ENCODE measurements at regions not wholly inside any gene's neighbourhood (a gene's known extent, or its start where the extent isn't known, plus 50 kb on each side); places are given as distances from the start of the nearest gene placed in this dataset.

DNA sequence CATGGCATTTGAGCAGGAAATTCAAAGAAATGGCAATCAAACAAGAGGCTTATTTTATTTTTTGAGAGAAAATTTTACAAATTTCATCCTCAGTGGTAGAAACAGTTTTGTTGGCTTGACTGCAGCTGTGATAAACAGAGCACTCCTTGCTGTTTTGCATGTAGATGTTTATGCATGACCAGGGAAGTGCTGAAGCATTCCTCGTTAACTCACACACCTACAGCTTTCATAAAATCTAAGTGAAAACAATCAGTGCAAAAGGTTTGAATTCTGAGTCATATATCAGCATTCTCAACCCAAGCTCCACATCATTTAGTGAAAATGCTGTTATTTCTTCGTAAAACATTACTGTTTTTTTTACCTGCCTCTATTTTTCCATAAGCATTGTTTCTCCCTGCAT, 146.6 kb upstream of the CCDC68 start:
- CTCF ChIA-PET: interaction anchor here in 1 of 2 donors (0.6 kb wide), 1 partner anchor 14 kb away, joined by 4 read pairs; no protein-coding TSS in a partner anchor
- POLR2A ChIA-PET: no interaction called here
- H3K27ac ChIP-seq (ENCODE audit: low read length): no peak overlapping the region
- Mint-ChIP-seq H3K4me1 (no peaks in the 10 kb centered on the region), H3K36me3 (no peaks in the 10 kb centered on the region), H3K4me3 (no peak overlapping the region), H3K27me3 (peaks cover 3 to 9% of the 10 kb centered on the region in 2 donors), H3K27ac (no peak overlapping the region), H3K9me3 (no peaks in the 10 kb centered on the region)
- no peaks in the 10 kb centered on the region for H3K27me3 ChIP-seq (replicated peaks in 1 of 2; ENCODE audit: control insufficient read depth in 2 of 2, extremely low read depth in 1 of 2, insufficient read depth in 2 of 2, low read length in 1 of 2)
- no peak overlapping the region for H3K4me3 ChIP-seq (ENCODE audit: control insufficient read depth in 1 of 2, extremely low read depth in 1 of 2, low read length in 1 of 2)
- H3K4me1 ChIP-seq (ENCODE audit: control insufficient read depth in 1 of 2, extremely low read depth in 1 of 2, insufficient read depth in 2 of 2, low read length in 2 of 2): no peaks in the 10 kb centered on the region
- DNase-seq (no peak), ATAC-seq (replicated peaks in 1 of 4) (no peak)
- no CpG with 5 or more reads among the region's 2 CpGs for WGBS (ENCODE audit: insufficient coverage)
- H3K9me3 ChIP-seq: no peaks in the 10 kb centered on the region
- H3K36me3 ChIP-seq (ENCODE audit: control insufficient read depth in 2 of 2, extremely low read depth in 1 of 2, insufficient read depth in 1 of 2, low read length in 1 of 2): no peaks in the 10 kb centered on the region

DNA sequence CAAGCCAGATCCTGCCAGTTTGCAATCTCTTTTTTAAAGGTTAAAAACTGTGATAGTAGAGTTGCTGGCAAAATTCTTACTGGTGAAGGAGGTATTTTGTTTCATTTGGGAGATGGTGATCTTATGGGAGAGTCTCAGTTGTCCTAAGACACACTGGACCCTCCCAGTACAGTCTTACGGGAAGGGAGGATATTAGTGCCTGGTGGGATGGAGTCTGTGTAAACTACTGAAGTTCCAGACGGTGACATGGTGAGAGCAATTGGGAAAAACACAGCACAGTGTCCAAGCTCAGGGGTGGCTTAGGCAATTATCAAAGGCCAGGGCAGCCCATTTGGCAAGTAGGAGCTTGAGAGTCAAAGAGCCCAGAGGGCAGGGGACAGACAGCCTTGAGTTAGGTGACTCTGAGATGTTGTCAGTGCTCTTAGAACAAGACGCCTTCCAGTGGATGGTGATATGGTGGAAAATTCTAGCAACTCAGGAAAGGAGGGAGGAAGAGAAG, 143.7 kb upstream of the CCDC68 start:
- H3K4me3 ChIP-seq (ENCODE audit: control insufficient read depth in 1 of 2, extremely low read depth in 1 of 2, low read length in 1 of 2): no peak overlapping the region
- Mint-ChIP-seq H3K36me3 (no peaks in the 10 kb centered on the region), H3K4me3 (no peak overlapping the region), H3K27me3 (peaks cover 3 to 10% of the 10 kb centered on the region in 2 donors), H3K9me3 (no peaks in the 10 kb centered on the region), H3K27ac (no peak overlapping the region), H3K4me1 (no peaks in the 10 kb centered on the region)
- H3K27me3 ChIP-seq (replicated peaks in 1 of 2; ENCODE audit: control insufficient read depth in 2 of 2, extremely low read depth in 1 of 2, insufficient read depth in 2 of 2, low read length in 1 of 2): no peaks in the 10 kb centered on the region
- DNase-seq (no peak), ATAC-seq (replicated peaks in 1 of 4) (no peak)
- ChIA-PET POLR2A (no interaction called here), CTCF (no interaction called here)
- H3K27ac ChIP-seq (ENCODE audit: low read length): no peak overlapping the region
- no peaks in the 10 kb centered on the region for H3K9me3 ChIP-seq
- no peaks in the 10 kb centered on the region for H3K4me1 ChIP-seq (ENCODE audit: control insufficient read depth in 1 of 2, extremely low read depth in 1 of 2, insufficient read depth in 2 of 2, low read length in 2 of 2)
- 88% methylated on average over 3 of the region's 3 CpGs for WGBS (ENCODE audit: insufficient coverage)
- no peaks in the 10 kb centered on the region for H3K36me3 ChIP-seq (ENCODE audit: control insufficient read depth in 2 of 2, extremely low read depth in 1 of 2, insufficient read depth in 1 of 2, low read length in 1 of 2)

DNA sequence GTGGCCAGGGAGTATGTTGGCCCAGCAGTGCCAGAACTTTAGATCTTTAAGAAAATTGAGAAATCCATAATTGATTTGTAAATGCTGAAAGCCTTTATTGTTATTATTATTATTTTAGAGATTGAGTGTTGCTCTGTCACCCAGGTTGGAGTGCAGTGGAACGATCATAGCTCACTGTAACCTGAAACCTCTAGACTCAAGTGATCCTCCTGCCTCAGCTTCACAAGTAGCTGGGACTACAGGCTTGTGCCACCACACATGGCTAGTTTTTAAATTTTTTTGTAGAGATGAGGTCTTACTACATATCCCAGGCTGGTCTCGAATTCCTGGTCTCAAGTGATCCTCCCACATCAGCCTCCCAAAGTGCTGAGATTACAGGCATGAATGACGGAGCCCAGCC, 143.2 kb upstream of the CCDC68 start:
- no peak for ATAC-seq (replicated peaks in 1 of 4)
- Mint-ChIP-seq H3K27ac (no peak overlapping the region), H3K4me3 (no peak overlapping the region), H3K9me3 (no peaks in the 10 kb centered on the region), H3K36me3 (no peaks in the 10 kb centered on the region), H3K4me1 (no peaks in the 10 kb centered on the region), H3K27me3 (peaks cover 3 to 10% of the 10 kb centered on the region in 2 donors)
- H3K4me3 ChIP-seq (ENCODE audit: control insufficient read depth in 1 of 2, extremely low read depth in 1 of 2, low read length in 1 of 2): no peak overlapping the region
- no peak for DNase-seq
- no peaks in the 10 kb centered on the region for H3K4me1 ChIP-seq (ENCODE audit: control insufficient read depth in 1 of 2, extremely low read depth in 1 of 2, insufficient read depth in 2 of 2, low read length in 2 of 2)
- CTCF ChIA-PET: no interaction called here
- H3K36me3 ChIP-seq (ENCODE audit: control insufficient read depth in 2 of 2, extremely low read depth in 1 of 2, insufficient read depth in 1 of 2, low read length in 1 of 2): no peaks in the 10 kb centered on the region
- no peaks in the 10 kb centered on the region for H3K27me3 ChIP-seq (replicated peaks in 1 of 2; ENCODE audit: control insufficient read depth in 2 of 2, extremely low read depth in 1 of 2, insufficient read depth in 2 of 2, low read length in 1 of 2)
- no peaks in the 10 kb centered on the region for H3K9me3 ChIP-seq
- POLR2A ChIA-PET: no interaction called here
- H3K27ac ChIP-seq (ENCODE audit: low read length): no peak overlapping the region
- WGBS (ENCODE audit: insufficient coverage): 60% methylated on average over 1 of the region's 3 CpGs

DNA sequence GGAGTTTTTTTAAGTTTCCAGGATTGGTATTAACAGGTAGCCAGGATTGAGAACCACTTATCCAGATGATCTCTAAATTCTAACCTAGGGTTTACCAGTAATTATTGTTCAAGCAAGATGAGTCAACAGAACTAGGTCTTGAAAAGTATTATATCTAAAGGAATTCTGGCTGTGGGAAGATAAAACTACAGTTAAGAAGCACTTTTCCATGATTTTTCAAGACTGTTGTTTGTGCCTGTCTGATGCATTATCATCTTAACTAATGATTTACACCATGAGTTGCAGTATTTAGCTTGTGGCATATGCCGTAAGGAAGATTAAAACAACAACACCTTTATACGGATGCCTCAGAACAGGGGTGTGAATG, 142.2 kb upstream of the CCDC68 start:
- no peak overlapping the region for H3K27ac Mint-ChIP-seq
- no peaks in the 10 kb centered on the region for H3K4me1 ChIP-seq (ENCODE audit: control insufficient read depth in 1 of 2, extremely low read depth in 1 of 2, insufficient read depth in 2 of 2, low read length in 2 of 2)
- H3K4me1 Mint-ChIP-seq: no peaks in the 10 kb centered on the region
- H3K4me3 Mint-ChIP-seq: no peak overlapping the region
- H3K27me3 ChIP-seq (replicated peaks in 1 of 2; ENCODE audit: control insufficient read depth in 2 of 2, extremely low read depth in 1 of 2, insufficient read depth in 2 of 2, low read length in 1 of 2): no peaks in the 10 kb centered on the region
- H3K36me3 Mint-ChIP-seq: no peaks in the 10 kb centered on the region
- no peaks in the 10 kb centered on the region for H3K9me3 ChIP-seq
- no peak overlapping the region for H3K27ac ChIP-seq (ENCODE audit: low read length)
- no CpG with 5 or more reads among the region's 2 CpGs for WGBS (ENCODE audit: insufficient coverage)
- ChIA-PET CTCF (no interaction called here), POLR2A (no interaction called here)
- H3K9me3 Mint-ChIP-seq: no peaks in the 10 kb centered on the region
- H3K27me3 Mint-ChIP-seq: peaks cover 3 to 10% of the 10 kb centered on the region in 2 donors
- ATAC-seq (replicated peaks in 1 of 4) (no peak), DNase-seq (no peak)
- H3K4me3 ChIP-seq (ENCODE audit: control insufficient read depth in 1 of 2, extremely low read depth in 1 of 2, low read length in 1 of 2): no peak overlapping the region
- H3K36me3 ChIP-seq (ENCODE audit: control insufficient read depth in 2 of 2, extremely low read depth in 1 of 2, insufficient read depth in 1 of 2, low read length in 1 of 2): no peaks in the 10 kb centered on the region

DNA sequence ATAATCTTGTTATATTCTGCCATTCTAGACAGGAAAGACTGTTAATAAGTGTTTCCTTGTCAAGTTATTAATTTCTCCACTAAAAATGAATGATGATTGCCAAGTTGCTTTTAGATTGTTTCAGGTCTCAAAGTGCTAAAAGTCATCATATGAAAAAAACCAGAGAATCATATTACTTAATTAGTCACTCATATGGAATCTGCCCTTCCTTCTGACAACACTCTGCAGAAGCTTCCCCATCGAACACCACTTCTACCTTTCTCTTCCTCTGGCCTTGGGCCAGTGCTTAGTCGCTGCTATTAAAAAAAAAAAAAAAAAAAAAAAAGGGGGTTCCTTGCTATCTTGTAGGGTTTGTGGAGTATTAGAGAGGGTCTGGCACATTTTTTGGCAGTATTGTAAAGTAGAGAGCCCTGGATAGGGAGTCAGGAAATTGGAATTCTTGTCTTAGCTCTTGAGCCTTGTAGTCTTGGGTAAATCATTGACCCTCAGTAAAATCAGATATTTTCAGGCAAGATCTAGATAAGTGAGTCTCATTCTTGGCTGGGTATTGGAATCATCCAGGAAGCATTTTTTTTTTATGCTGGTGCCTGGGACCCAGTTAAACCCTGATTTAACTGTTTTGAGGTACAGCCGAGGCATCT, 141.7 kb upstream of the CCDC68 start:
- Mint-ChIP-seq H3K4me1 (no peaks in the 10 kb centered on the region), H3K36me3 (no peaks in the 10 kb centered on the region), H3K9me3 (no peaks in the 10 kb centered on the region), H3K27me3 (peaks cover 3 to 10% of the 10 kb centered on the region in 2 donors), H3K27ac (no peak overlapping the region), H3K4me3 (no peak overlapping the region)
- DNase-seq (no peak), ATAC-seq (replicated peaks in 1 of 4) (no peak)
- WGBS (ENCODE audit: insufficient coverage): no CpG with 5 or more reads among the region's 3 CpGs
- no peaks in the 10 kb centered on the region for H3K36me3 ChIP-seq (ENCODE audit: control insufficient read depth in 2 of 2, extremely low read depth in 1 of 2, insufficient read depth in 1 of 2, low read length in 1 of 2)
- H3K4me3 ChIP-seq (ENCODE audit: control insufficient read depth in 1 of 2, extremely low read depth in 1 of 2, low read length in 1 of 2): no peak overlapping the region
- H3K4me1 ChIP-seq (ENCODE audit: control insufficient read depth in 1 of 2, extremely low read depth in 1 of 2, insufficient read depth in 2 of 2, low read length in 2 of 2): no peaks in the 10 kb centered on the region
- no peaks in the 10 kb centered on the region for H3K9me3 ChIP-seq
- H3K27me3 ChIP-seq (replicated peaks in 1 of 2; ENCODE audit: control insufficient read depth in 2 of 2, extremely low read depth in 1 of 2, insufficient read depth in 2 of 2, low read length in 1 of 2): no peaks in the 10 kb centered on the region
- CTCF ChIA-PET: no interaction called here
- H3K27ac ChIP-seq (ENCODE audit: low read length): no peak overlapping the region
- POLR2A ChIA-PET: interaction anchor here in 1 of 2 donors (0.6 kb wide), 1 partner anchor 210 kb away, joined by 16 read pairs; no protein-coding TSS in a partner anchor

DNA sequence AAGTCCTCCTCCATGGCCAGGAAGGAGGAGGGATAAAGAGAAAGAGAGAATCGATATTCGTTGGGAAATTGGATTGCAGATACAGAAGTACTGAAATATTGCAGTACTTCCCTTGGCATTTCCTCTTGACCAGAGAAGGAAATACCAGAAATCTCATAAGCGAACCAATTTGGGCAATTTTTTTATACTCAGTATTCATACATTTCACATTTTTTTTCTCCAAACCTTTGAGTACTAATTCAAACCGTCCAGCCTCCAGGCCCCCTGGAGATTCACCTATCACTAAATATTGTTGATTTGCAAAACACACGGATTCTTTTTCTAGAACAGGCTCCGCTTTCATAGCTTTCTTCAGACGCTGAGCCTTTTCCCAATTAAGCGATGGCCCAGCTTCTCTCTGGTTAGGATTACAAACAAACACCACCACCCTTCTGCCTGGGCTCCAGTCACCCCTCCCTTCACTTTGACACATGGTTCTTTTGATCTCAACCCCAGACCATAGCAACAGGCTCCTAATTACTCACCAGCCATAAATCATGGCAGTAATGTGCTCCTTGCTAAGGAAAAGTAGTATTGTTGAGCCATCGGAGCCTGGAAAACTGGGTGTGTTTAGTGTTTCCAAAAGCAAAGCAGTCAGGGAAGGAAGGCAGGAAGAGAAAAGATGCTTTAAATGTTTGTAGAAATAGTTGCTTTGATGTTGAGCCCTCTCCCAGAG, 138.4 kb upstream of the CCDC68 start:
- Mint-ChIP-seq H3K9me3 (no peaks in the 10 kb centered on the region), H3K27ac (no peak overlapping the region), H3K27me3 (peaks cover 0 to 7% of the 10 kb centered on the region in 2 donors), H3K4me1 (no peaks in the 10 kb centered on the region), H3K36me3 (no peaks in the 10 kb centered on the region), H3K4me3 (no peak overlapping the region)
- Histone ChIP-seq H3K27me3 (replicated peaks in 1 of 2; ENCODE audit: control insufficient read depth in 2 of 2, extremely low read depth in 1 of 2, insufficient read depth in 2 of 2, low read length in 1 of 2) (no peaks in the 10 kb centered on the region), H3K9me3 (no peaks in the 10 kb centered on the region), H3K4me3 (ENCODE audit: control insufficient read depth in 1 of 2, extremely low read depth in 1 of 2, low read length in 1 of 2) (no peak overlapping the region), H3K4me1 (ENCODE audit: control insufficient read depth in 1 of 2, extremely low read depth in 1 of 2, insufficient read depth in 2 of 2, low read length in 2 of 2) (no peaks in the 10 kb centered on the region), H3K36me3 (ENCODE audit: control insufficient read depth in 2 of 2, extremely low read depth in 1 of 2, insufficient read depth in 1 of 2, low read length in 1 of 2) (no peaks in the 10 kb centered on the region), H3K27ac (ENCODE audit: low read length) (no peak overlapping the region)
- no peak for ATAC-seq (replicated peaks in 1 of 4)
- ChIA-PET CTCF (interaction anchor here in 1 of 2 donors (0.6 kb wide), 1 partner anchor 15 kb away, joined by 9 read pairs; no protein-coding TSS in a partner anchor), POLR2A (no interaction called here)
- DNase-seq: no peak
- WGBS (ENCODE audit: insufficient coverage): 81% methylated on average over 6 of the region's 9 CpGs

Measured in T-cell (primary cell).